ENCODE measurements at regions not wholly inside any gene's neighbourhood (a gene's known extent, or its start where the extent isn't known, plus 50 kb on each side); places are given as distances from the start of the nearest gene placed in this dataset.

DNA sequence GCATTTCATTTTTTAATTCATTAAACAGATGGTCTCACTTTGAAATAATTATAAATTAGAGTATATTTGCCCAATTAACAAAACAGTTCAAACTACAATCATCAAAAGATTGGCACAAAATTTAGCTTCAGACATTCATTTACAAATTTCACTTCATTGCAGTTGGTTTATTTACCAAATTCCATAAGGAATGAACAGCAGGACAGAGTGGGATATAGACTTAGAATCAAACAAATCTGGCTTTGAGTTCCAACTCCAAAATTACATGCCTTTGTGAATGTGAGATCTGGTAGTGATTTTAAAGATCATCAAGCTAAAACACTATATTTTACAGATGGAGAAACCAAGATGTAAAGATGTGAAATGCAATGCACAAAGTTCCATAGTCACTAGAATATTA, 310.7 kb upstream of the CNTN5 start:
- TF ChIP-seq, protein P1, sequence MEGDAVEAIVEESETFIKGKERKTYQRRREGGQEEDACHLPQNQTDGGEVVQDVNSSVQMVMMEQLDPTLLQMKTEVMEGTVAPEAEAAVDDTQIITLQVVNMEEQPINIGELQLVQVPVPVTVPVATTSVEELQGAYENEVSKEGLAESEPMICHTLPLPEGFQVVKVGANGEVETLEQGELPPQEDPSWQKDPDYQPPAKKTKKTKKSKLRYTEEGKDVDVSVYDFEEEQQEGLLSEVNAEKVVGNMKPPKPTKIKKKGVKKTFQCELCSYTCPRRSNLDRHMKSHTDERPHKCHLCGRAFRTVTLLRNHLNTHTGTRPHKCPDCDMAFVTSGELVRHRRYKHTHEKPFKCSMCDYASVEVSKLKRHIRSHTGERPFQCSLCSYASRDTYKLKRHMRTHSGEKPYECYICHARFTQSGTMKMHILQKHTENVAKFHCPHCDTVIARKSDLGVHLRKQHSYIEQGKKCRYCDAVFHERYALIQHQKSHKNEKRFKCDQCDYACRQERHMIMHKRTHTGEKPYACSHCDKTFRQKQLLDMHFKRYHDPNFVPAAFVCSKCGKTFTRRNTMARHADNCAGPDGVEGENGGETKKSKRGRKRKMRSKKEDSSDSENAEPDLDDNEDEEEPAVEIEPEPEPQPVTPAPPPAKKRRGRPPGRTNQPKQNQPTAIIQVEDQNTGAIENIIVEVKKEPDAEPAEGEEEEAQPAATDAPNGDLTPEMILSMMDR (IDR thresholded peaks at IDR 0.05) = no peak

DNA sequence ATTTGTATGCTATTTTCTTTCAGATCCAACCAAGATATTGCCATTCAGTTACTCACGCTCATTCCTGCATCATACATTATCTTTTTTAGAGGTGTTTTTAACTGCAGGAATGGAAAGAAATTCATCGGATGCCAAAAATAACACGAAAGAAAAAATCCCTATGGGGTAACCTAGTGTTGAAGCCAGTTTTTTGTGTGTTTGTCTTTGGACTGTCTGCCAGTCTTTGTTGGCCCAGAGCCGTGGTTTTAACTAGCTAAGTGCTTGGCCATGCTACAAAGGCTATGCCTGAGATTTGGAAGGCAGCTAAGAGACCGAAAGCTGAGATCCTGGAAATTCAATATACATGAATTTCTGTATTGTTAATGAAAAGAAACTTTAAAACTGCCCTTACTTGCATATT, 309.8 kb upstream of the CNTN5 start:
- TF ChIP-seq, protein P1 (IDR thresholded peaks at IDR 0.05) = no peak

DNA sequence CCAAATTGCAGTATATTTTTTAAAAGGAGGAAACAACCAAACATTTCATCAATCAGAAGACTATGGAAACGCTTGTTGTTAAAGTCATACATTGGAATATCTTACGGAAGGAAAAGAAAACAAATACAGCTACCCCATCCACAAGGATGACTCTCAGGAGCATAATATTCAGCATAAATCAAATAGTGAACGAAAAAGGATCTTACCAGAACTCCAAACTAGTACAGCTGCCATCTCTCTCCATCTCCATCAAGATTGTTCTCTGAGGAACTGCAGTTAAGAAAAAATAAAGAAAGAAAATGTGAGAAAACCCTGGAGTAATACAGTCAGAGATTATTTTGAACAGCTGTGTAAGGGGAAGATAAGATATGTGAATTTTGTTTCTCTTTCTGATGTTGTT, 299.8 kb upstream of the CNTN5 start:
- TF ChIP-seq, protein P1 (IDR thresholded peaks at IDR 0.05) = no peak

DNA sequence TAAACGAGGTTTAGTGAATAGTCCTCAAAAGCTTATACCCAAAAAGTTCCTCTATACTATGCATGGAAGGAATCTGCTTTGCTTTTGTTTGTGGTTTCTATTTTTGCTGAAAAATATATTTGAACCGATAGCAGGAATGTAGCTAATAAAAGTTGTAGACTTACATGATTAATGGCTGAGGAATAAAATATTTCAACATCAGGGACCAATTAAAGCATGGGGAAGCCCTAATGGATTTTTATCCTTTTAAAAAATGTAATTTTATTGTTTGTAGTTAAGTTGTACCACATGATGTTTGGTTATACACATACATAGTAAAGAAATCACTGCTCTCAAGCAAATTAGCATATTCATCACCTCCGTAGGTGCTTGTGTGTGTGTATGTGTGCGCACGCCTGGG, 295.3 kb upstream of the CNTN5 start:
- TF ChIP-seq, protein P1 (IDR thresholded peaks at IDR 0.05) = no peak

DNA sequence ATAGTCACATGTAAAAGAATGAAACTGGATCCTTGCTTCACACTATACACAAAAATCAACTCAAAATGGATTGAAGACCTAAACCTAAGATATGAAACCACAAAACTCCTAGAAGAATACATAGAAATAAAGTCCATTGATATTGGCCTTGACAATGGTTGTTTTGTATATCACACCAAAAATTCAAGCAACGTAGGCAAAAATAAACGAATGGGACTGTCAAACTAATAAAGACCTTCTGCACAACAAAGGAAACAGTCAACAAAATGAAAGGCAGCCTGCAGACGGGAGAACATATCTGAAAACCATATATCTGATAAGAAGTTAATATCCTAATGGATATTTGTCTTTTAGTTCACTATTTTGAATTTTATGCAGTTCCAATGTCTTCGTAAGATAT, 292.3 kb upstream of the CNTN5 start:
- TF ChIP-seq, protein P1 (IDR thresholded peaks at IDR 0.05) = no peak

DNA sequence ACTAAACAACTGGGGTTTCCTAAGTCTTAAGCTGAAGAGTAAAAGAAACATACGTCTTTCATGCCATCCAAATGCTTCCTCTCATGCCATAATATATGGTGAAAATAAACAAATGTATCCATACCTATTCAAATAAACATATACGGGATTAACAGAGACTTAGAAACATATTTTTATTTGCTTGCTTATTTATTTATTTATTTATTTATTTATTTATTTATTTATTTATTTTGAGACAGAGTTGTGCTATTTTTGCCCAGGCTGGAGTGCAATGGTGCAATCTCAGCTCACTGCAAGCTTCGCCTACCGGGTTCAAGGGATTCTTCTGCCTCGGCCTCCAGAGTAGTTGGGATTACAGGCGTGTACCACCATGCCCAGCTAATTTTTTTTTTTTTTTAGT, 291.6 kb upstream of the CNTN5 start:
- TF ChIP-seq, protein P1 (IDR thresholded peaks at IDR 0.05) = no peak

DNA sequence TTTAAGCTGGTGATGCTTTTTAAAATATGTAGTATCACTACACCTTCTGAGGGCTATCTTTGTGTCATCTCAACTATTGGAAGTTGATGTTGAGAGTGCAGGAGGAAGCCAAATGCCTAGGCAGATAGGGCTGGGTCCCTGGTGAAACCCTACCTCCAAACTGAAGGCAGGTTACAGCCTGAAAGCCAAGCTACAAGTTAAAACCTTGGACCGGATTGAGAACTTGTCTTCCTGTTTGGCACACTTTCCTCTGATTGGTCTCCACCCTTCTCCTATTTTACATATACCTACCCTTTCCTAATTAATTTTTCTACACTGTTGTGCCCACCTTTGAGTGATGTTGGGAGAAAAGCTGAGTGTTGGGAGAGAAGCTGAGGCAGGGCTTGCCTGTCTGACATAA, 287.8 kb upstream of the CNTN5 start:
- TF ChIP-seq, protein P1 (IDR thresholded peaks at IDR 0.05) = no peak

DNA sequence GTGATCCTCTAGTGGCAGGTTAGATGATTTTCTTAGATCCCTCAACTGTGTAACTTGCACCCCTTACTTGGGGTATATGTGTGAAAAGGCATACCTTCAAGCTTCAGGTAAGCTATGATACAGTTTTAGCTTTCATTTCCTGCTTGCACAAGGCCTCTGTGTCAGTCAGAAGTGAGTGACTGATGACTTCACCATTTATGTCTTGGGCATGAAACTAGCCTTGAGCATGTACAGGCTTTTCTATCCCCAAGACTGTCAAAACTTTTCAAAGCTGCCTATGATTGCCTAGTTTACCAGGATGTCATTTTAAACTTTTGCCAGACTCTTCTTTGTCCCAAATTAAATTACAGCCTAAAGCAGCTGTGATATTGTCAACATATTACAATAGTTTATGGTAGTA, 286.1 kb upstream of the CNTN5 start:
- TF ChIP-seq, protein P1 (IDR thresholded peaks at IDR 0.05) = no peak
